H1 (cell line): ENCODE measurements at regions not wholly inside any gene's neighbourhood (a gene's known extent, or its start where the extent isn't known, plus 50 kb on each side); places are given as distances from the start of the nearest gene placed in this dataset.

Experiments used
- CTCF ChIA-PET: fragments of 300-600 bp; sonication (Branson Sonifier 250); formaldehyde crosslinking; loops from one replicate; lab custom pipeline; 2021; ENCODE audit not compliant: partially characterized antibody; lab: Charles Lee
- POLR2A ChIA-PET: fragments of 300-600 bp; sonication (Branson Sonifier 250); formaldehyde crosslinking; loops from one replicate; lab custom pipeline; 2021; ENCODE audit warnings: inconsistent platforms; ENCODE audit not compliant: partially characterized antibody; lab: Charles Lee
- DNase-seq, 2 experiments: peaks; one replicate each; pipeline versions ENCODE4 v3.0.0 to v3.0.0-alpha.2; 2010 to 2022; ENCODE audit warnings: low spot score in 2 of 2, low read depth in 1 of 2, mixed read lengths in 1 of 2
- FAIRE-seq: peaks from 2 replicates; lab custom pipeline; 2011; peaks lifted over from hg19 to GRCh38; lab: Jason Lieb, UNC
- H2AFZ ChIP-seq: 2 replicates; pipeline ENCODE4 v1.8.1; 2012; ENCODE audit warnings: low read length, inconsistent platforms
- H2AK5ac ChIP-seq: 2 replicates; pipeline ENCODE4 v1.6.1; 2013; ENCODE audit warnings: low read depth, low read length
- H2BK120ac ChIP-seq: replicated peaks from 2 replicates; pipeline ENCODE3; 2013; ENCODE audit warnings: low read depth, low read length, inconsistent platforms
- H2BK12ac ChIP-seq: 2 replicates; pipeline ENCODE4 v1.6.1; 2013; ENCODE audit warnings: low read depth, low read length
- H2BK15ac ChIP-seq: 2 replicates; pipeline ENCODE4 v1.6.1; 2013; ENCODE audit warnings: low read length
- H2BK20ac ChIP-seq: 2 replicates; pipeline ENCODE4 v1.6.1; 2013; ENCODE audit warnings: low read length
- H2BK5ac ChIP-seq: 2 replicates; pipeline ENCODE4 v1.6.1; 2013; ENCODE audit warnings: low read depth, low read length
- H3K14ac ChIP-seq: 2 replicates; pipeline ENCODE4 v1.6.1; 2013; ENCODE audit warnings: inconsistent platforms; ENCODE audit not compliant: insufficient read length
- H3K18ac ChIP-seq: 2 replicates; pipeline ENCODE4 v1.6.1; 2013; ENCODE audit warnings: low read length; ENCODE audit errors: extremely low read depth
- H3K23ac ChIP-seq: 2 replicates; pipeline ENCODE4 v1.6.1; 2013; ENCODE audit warnings: inconsistent platforms; ENCODE audit not compliant: insufficient read length
- H3K23me2 ChIP-seq: 2 replicates; pipeline ENCODE4 v1.6.1; 2013; ENCODE audit warnings: low read depth, low read length
- H3K27ac ChIP-seq: 2 replicates; pipeline ENCODE4 v1.6.1; 2011; ENCODE audit warnings: low read depth, low read length, inconsistent platforms
- H3K27me3 ChIP-seq, 4 experiments: replicated peaks in 1 of 4; 1 replicate in 1 of 4; 2 replicates in 3 of 4; pipeline versions ENCODE4 v1.6.1 to v1.8.1; 2011 to 2013; ENCODE audit warnings: low read length in 3 of 4, mild to moderate bottlenecking in 3 of 4, inconsistent platforms in 2 of 4, mixed read lengths in 2 of 4, moderate library complexity in 1 of 4; ENCODE audit not compliant: control insufficient read depth in 3 of 4, insufficient read depth in 3 of 4; ENCODE audit errors: extremely low read depth in 1 of 4
- H3K36me3 ChIP-seq, 4 experiments: 2 replicates each; pipeline versions ENCODE4 v1.6.1 to v1.8.1; 2011 to 2013; ENCODE audit warnings: mild to moderate bottlenecking in 4 of 4, low read length in 3 of 4, moderate library complexity in 2 of 4, control low read depth in 1 of 4, inconsistent platforms in 1 of 4; ENCODE audit not compliant: insufficient read depth in 4 of 4, control insufficient read depth in 2 of 4
- H3K4ac ChIP-seq: replicated peaks from 2 replicates; pipeline ENCODE3; 2013; ENCODE audit warnings: low read length, low read depth, mixed read lengths, inconsistent platforms; ENCODE audit not compliant: insufficient read length
- H3K4me1 ChIP-seq, 4 experiments: replicated peaks in 1 of 4; 1 replicate in 1 of 4; 2 replicates in 3 of 4; pipeline versions ENCODE4 v1.6.1 to v1.8.1; 2011 to 2013; ENCODE audit warnings: low read length in 3 of 4, inconsistent platforms in 2 of 4, mixed read lengths in 1 of 4; ENCODE audit not compliant: insufficient read depth in 4 of 4, control insufficient read depth in 3 of 4
- H3K4me2 ChIP-seq, 2 experiments: 2 replicates each; pipeline versions ENCODE4 v1.6.1 to v1.8.1; 2011 to 2013; ENCODE audit warnings: low read depth in 2 of 2, low read length in 2 of 2, control low read depth in 1 of 2, inconsistent platforms in 1 of 2, mild to moderate bottlenecking in 1 of 2; ENCODE audit not compliant: insufficient read depth in 1 of 2
- H3K4me3 ChIP-seq, 4 experiments: fragments of 200-600, 300-600 bp in 1 of 4; sonication (generic), shearing (Covaris generic), sonication (Bioruptor Twin) in 1 of 4; 2 replicates each; pipeline versions ENCODE4 v1.5.1 to v1.8.1; 2011 to 2016; ENCODE audit warnings: low read length in 4 of 4, low read depth in 3 of 4, control low read depth in 2 of 4, inconsistent platforms in 2 of 4, mild to moderate bottlenecking in 2 of 4, mixed read lengths in 1 of 4, moderate library complexity in 1 of 4; ENCODE audit not compliant: insufficient read depth in 2 of 4; ENCODE audit errors: extremely low read depth in 1 of 4
- H3K56ac ChIP-seq: replicated peaks from 2 replicates; pipeline ENCODE3; 2013; ENCODE audit warnings: low read depth, mild to moderate bottlenecking, mixed read lengths, low read length, inconsistent platforms; ENCODE audit not compliant: insufficient read length
- H3K79me1 ChIP-seq: 2 replicates; pipeline ENCODE4 v1.6.1; 2013; ENCODE audit warnings: low read depth, low read length, control low read depth
- H3K79me2 ChIP-seq, 2 experiments: 2 replicates each; pipeline versions ENCODE4 v1.6.1 to v1.8.1; 2012 to 2013; ENCODE audit warnings: low read length in 2 of 2, mild to moderate bottlenecking in 2 of 2, inconsistent platforms in 1 of 2; ENCODE audit not compliant: insufficient read depth in 2 of 2, control insufficient read depth in 1 of 2
- H3K9ac ChIP-seq, 4 experiments: replicated peaks in 1 of 4; 1 replicate in 1 of 4; 2 replicates in 3 of 4; pipeline versions ENCODE4 v1.6.1 to v1.8.1; 2011 to 2013; ENCODE audit warnings: low read depth in 3 of 4, low read length in 3 of 4, control low read depth in 2 of 4, mild to moderate bottlenecking in 2 of 4, moderate library complexity in 2 of 4, inconsistent platforms in 1 of 4; ENCODE audit errors: extremely low read depth in 1 of 4
- H3K9me3 ChIP-seq, 2 experiments: 2 replicates each; pipeline versions ENCODE4 v1.6.1 to v1.8.1; 2012 to 2013; ENCODE audit warnings: mild to moderate bottlenecking in 2 of 2, moderate library complexity in 2 of 2, control low read depth in 1 of 2, inconsistent platforms in 1 of 2, low read depth in 1 of 2, low read length in 1 of 2, mixed read lengths in 1 of 2; ENCODE audit not compliant: insufficient read depth in 2 of 2
- H4K20me1 ChIP-seq, 2 experiments: replicated peaks in 1 of 2; 2 replicates each; pipeline versions ENCODE3 to v1.8.1; 2011 to 2013; ENCODE audit warnings: inconsistent platforms in 2 of 2, low read length in 2 of 2, mild to moderate bottlenecking in 1 of 2; ENCODE audit not compliant: insufficient read depth in 2 of 2, control insufficient read depth in 1 of 2
- H4K5ac ChIP-seq: 2 replicates; pipeline ENCODE4 v1.6.1; 2013; ENCODE audit warnings: low read length, low read depth, mixed read lengths, inconsistent platforms; ENCODE audit not compliant: insufficient read length
- H4K8ac ChIP-seq: 2 replicates; pipeline ENCODE4 v1.8.0; 2013; ENCODE audit warnings: mild to moderate bottlenecking, moderate library complexity, low read length, inconsistent platforms; ENCODE audit not compliant: insufficient read depth; ENCODE audit errors: extremely low read depth
- H4K91ac ChIP-seq: replicated peaks from 2 replicates; pipeline ENCODE3; 2013; ENCODE audit warnings: low read length, mixed read lengths, inconsistent platforms; ENCODE audit not compliant: insufficient read length
- BACH1 ChIP-seq: IDR thresholded peaks from 2 replicates; pipeline ENCODE4 v1.6.1; 2012; ENCODE audit warnings: low read length, improper control_type of control experiment
- CBX8 ChIP-seq: fragments of 300-800, 300-1000 bp; sonication (generic); IDR thresholded peaks from 2 replicates; pipeline ENCODE4 v1.7.1; 2016; ENCODE audit warnings: low read depth, low read length, borderline replicate concordance
- GTF2F1 ChIP-seq: IDR thresholded peaks from 2 replicates; pipeline ENCODE4 v1.6.1; 2012; ENCODE audit warnings: low read depth, low read length, improper control_type of control experiment, borderline replicate concordance
- MAFK ChIP-seq: IDR thresholded peaks from 2 replicates; pipeline ENCODE4 v1.6.1; 2012; ENCODE audit warnings: low read depth, mild to moderate bottlenecking, improper control_type of control experiment, low read length
- POLR2A ChIP-seq, 2 experiments: IDR thresholded peaks; 1 replicate in 1 of 2; 2 replicates in 1 of 2; pipeline ENCODE4 v1.6.1; 2011; ENCODE audit warnings: low read depth in 2 of 2, low read length in 2 of 2, mild to moderate bottlenecking in 2 of 2; ENCODE audit errors: control extremely low read depth in 1 of 2
- RBBP5 ChIP-seq: IDR thresholded peaks from 2 replicates; pipeline ENCODE4 v1.7.1; 2012; ENCODE audit warnings: low read depth, mild to moderate bottlenecking, inconsistent platforms, low read length, moderate library complexity, borderline replicate concordance
- RFX5 ChIP-seq: IDR thresholded peaks from 2 replicates; pipeline ENCODE4 v1.6.1; 2011; ENCODE audit warnings: low read depth, low read length, improper control_type of control experiment, borderline replicate concordance
- RNF2 ChIP-seq: fragments of 200-900, 300-1000 bp; sonication (generic); IDR thresholded peaks from 2 replicates; pipeline ENCODE4 v1.7.1; 2016; ENCODE audit warnings: borderline replicate concordance, low read depth, mild to moderate bottlenecking, antibody characterized with exemption, low read length; ENCODE audit not compliant: poor library complexity, severe bottlenecking; ENCODE audit errors: missing control alignments
- RXRA ChIP-seq: IDR thresholded peaks from 2 replicates; pipeline ENCODE4 v1.6.1; 2011; ENCODE audit warnings: low read depth, mild to moderate bottlenecking, low read length, moderate library complexity; ENCODE audit not compliant: insufficient read depth
- SAP30 ChIP-seq: fragments of 300-600 bp; sonication (generic); IDR thresholded peaks from 2 replicates; pipeline ENCODE4 v1.7.1; 2012; ENCODE audit warnings: low read length, moderate library complexity, mild to moderate bottlenecking, inconsistent platforms; ENCODE audit not compliant: insufficient read depth, insufficient replicate concordance
- SIN3A ChIP-seq, 2 experiments: IDR thresholded peaks in 1 of 2; conservative IDR thresholded peaks in 1 of 2; 2 replicates each; pipeline ENCODE4 v1.6.1; 2011 to 2012; ENCODE audit warnings: low read length in 2 of 2, improper control_type of control experiment in 1 of 2, low read depth in 1 of 2, mild to moderate bottlenecking in 1 of 2
- SP1 ChIP-seq: IDR thresholded peaks from 2 replicates; pipeline ENCODE4 v1.6.1; 2011; ENCODE audit warnings: low read depth, low read length
- TBP ChIP-seq: IDR thresholded peaks from 2 replicates; pipeline ENCODE4 v1.6.1; 2011; ENCODE audit warnings: low read depth, low read length, improper control_type of control experiment
- TCF12 ChIP-seq: IDR thresholded peaks from 2 replicates; pipeline ENCODE4 v1.6.1; 2011; ENCODE audit warnings: low read depth, mild to moderate bottlenecking, low read length
- ZNF274 ChIP-seq: IDR thresholded peaks from 2 replicates; pipeline ENCODE4 v1.7.0; 2012; ENCODE audit warnings: low read length, borderline replicate concordance; ENCODE audit errors: extremely low read depth
- WGBS, 2 experiments: shearing (Covaris generic) in 1 of 2; methylation state at CpG; one replicate each; pipeline versions ENCODE4 v1.1.6 to v1.1.7; 2013 to 2015; ENCODE audit warnings: low lambda C conversion rate in 2 of 2, mixed read lengths in 2 of 2, inconsistent platforms in 1 of 2, low coverage in 1 of 2, missing lambda C conversion rate in 1 of 2; ENCODE audit not compliant: insufficient replicate concordance in 2 of 2, insufficient coverage in 1 of 2, insufficient read length in 1 of 2; ENCODE audit errors: extremely low coverage in 1 of 2, missing lambda C conversion rate in 1 of 2; 5-methylcytosine and 5-hydroxymethylcytosine counted together

GRCh38 chr17:12269751-12270150 is 249.1 kb downstream of the MAP2K4 start:
- Histone ChIP-seq H2BK5ac (no peak overlapping the region), H3K14ac (no peak overlapping the region), H3K79me1 (no peaks in the 10 kb centered on the region), H2BK15ac (no peak overlapping the region), H3K4me2 (no peak overlapping the region), H3K56ac (no peak overlapping the region), H3K79me2 (no peaks in the 10 kb centered on the region), H3K9ac (no peak overlapping the region), H3K4me3 (no peak overlapping the region), H3K4ac (no peak overlapping the region), H3K27ac (no peak overlapping the region), H3K4me1 (no peaks in the 10 kb centered on the region), H2BK20ac (no peak overlapping the region), H3K18ac (no peak overlapping the region), H3K23ac (no peak overlapping the region)
- ChIA-PET CTCF (interaction anchor here (1.0 kb wide), 1 partner anchor 276 kb away, joined by 3 read pairs; no protein-coding TSS in a partner anchor), POLR2A (no interaction called here)
- no peak for DNase-seq
- TF ChIP-seq BACH1 (no peak), RNF2 (no peak), MAFK (no peak), SIN3A (conservative IDR thresholded peaks at IDR 0.05 in 1 of 2, IDR thresholded peaks at IDR 0.05 in 1 of 2; ENCODE audit: low read depth in 1 of 2, low read length in 2 of 2) (no peak), RXRA (no peak), SAP30 (no peak), TCF12 (no peak), ZNF274 (no peak), SP1 (no peak), TBP (no peak), RBBP5 (no peak), CBX8 (no peak), GTF2F1 (no peak), POLR2A (IDR thresholded peaks at IDR 0.05; ENCODE audit: control extremely low read depth in 1 of 2, low read depth in 2 of 2, low read length in 2 of 2) (no peak), RFX5 (no peak)
- TF ChIP-seq, all 59 proteins: peak for 0
- Histone ChIP-seq H2AK5ac (no peak overlapping the region), H3K23me2 (no peaks in the 10 kb centered on the region), H4K91ac (no peak overlapping the region), H3K36me3 (no peaks in the 10 kb centered on the region), H4K20me1 (no peaks in the 10 kb centered on the region), H2BK120ac (no peak overlapping the region), H3K9me3 (peaks cover 4% of the 10 kb centered on the region in 2 experiments; a peak in 2 of 4 replicates), H2AFZ (no peak overlapping the region), H3K27me3 (no peaks in the 10 kb centered on the region), H4K8ac (no peak overlapping the region), H2BK12ac (no peak overlapping the region), H4K5ac (no peak overlapping the region)
- WGBS, 2 experiments, result 92% methylated on average over 6 of the region's 6 CpGs; no CpG with 5 or more reads in 1 of the 2 experiments
- FAIRE-seq, result no peak
